SK-N-SH (cell line): ENCODE measurements at regions not wholly inside any gene's neighbourhood (a gene's known extent, or its start where the extent isn't known, plus 50 kb on each side); places are given as distances from the start of the nearest gene placed in this dataset.
"Not testable (repeated sequence)": the region's sequence is repeated elsewhere in the genome, so short reads cannot be mapped to it uniquely, and the experiment has no call there.

Experiments used
- EP300 ChIP-seq, 2 experiments: IDR thresholded peaks; 2 replicates each; pipeline versions ENCODE4 v1.4.0 to v1.6.1; 2012; ENCODE audit warnings: borderline replicate concordance in 1 of 2, low read depth in 1 of 2, low read length in 1 of 2
- GABPA ChIP-seq: IDR thresholded peaks from 2 replicates; pipeline ENCODE4 v1.4.0; 2012; ENCODE audit warnings: low read depth, mild to moderate bottlenecking
- POLR2AphosphoS5 ChIP-seq: IDR thresholded peaks from 2 replicates; pipeline ENCODE4 v1.6.1; 2012; ENCODE audit warnings: low read depth, low read length
- RAD21 ChIP-seq: IDR thresholded peaks from 2 replicates; pipeline ENCODE4 v1.6.1; 2012; ENCODE audit warnings: mild to moderate bottlenecking, low read length
- SIN3A ChIP-seq: IDR thresholded peaks from 2 replicates; pipeline ENCODE4 v1.6.1; 2012; ENCODE audit warnings: low read depth, mild to moderate bottlenecking, low read length, moderate library complexity, borderline replicate concordance
- TCF12 ChIP-seq: IDR thresholded peaks from 2 replicates; pipeline ENCODE4 v1.4.0; 2012
- TF ChIP-seq, protein P1 (sequence below): fragments of 200-600 bp; sonication (generic); IDR thresholded peaks from 2 replicates; pipeline ENCODE4 v1.6.1; 2017; ENCODE audit warnings: antibody characterized with exemption, mild to moderate bottlenecking, moderate library complexity
- TF ChIP-seq, protein P2 (sequence below): IDR thresholded peaks from 2 replicates; pipeline ENCODE4 v1.4.0; 2012; ENCODE audit warnings: low read depth

DNA sequence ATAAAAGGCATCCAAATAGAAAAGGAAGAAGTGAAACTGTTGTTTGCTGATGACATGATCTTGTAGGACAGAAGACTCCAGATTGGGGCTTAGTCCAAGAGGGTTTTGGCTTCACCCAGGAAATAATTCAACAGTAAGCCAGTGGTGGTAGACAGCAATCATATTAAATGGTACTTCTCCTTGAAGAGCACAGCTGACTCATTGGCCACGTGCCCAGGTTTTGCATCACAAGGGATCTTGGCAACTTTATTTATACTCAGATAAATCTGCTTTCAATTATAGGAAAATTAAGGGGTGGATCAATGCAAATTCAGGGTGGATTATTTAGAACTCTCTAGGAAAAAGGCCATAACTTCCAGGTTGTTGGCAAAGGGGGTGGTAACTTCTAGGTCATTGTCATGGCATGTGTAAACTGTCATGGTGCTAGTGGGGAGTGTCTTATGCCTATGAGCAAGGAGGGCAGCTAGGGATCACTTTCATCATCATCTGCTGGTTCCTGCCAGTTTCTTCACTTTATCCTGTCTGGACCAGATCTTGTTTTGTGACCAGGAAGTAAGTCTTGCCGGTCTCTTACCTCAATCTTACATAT, 148.0 kb downstream of the ZNF37A start:
- TF ChIP-seq GABPA; SIN3A; POLR2AphosphoS5; TCF12; EP300 (IDR thresholded peaks at IDR 0.05; ENCODE audit: borderline replicate concordance in 1 of 2, low read depth in 1 of 2, low read length in 1 of 2); RAD21: not testable (repeated sequence)
- TF ChIP-seq, protein P1, sequence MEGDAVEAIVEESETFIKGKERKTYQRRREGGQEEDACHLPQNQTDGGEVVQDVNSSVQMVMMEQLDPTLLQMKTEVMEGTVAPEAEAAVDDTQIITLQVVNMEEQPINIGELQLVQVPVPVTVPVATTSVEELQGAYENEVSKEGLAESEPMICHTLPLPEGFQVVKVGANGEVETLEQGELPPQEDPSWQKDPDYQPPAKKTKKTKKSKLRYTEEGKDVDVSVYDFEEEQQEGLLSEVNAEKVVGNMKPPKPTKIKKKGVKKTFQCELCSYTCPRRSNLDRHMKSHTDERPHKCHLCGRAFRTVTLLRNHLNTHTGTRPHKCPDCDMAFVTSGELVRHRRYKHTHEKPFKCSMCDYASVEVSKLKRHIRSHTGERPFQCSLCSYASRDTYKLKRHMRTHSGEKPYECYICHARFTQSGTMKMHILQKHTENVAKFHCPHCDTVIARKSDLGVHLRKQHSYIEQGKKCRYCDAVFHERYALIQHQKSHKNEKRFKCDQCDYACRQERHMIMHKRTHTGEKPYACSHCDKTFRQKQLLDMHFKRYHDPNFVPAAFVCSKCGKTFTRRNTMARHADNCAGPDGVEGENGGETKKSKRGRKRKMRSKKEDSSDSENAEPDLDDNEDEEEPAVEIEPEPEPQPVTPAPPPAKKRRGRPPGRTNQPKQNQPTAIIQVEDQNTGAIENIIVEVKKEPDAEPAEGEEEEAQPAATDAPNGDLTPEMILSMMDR = not testable (repeated sequence)
- TF ChIP-seq, protein P2, sequence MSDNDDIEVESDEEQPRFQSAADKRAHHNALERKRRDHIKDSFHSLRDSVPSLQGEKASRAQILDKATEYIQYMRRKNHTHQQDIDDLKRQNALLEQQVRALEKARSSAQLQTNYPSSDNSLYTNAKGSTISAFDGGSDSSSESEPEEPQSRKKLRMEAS = not testable (repeated sequence)
